Kidney (tissue), 13 donors: ENCODE measurements at regions not wholly inside any gene's neighbourhood (a gene's known extent, or its start where the extent isn't known, plus 50 kb on each side); places are given as distances from the start of the nearest gene placed in this dataset.
"Not testable (repeated sequence)": the region's sequence is repeated elsewhere in the genome, so short reads cannot be mapped to it uniquely, and the experiment has no call there.

Experiments
- DNase-seq, 5 donors: peaks; one replicate each; pipeline ENCODE4 v3.0.0-alpha.2; 2013 to 2020
- FAIRE-seq: peaks from 2 replicates; lab custom pipeline; 2012; peaks lifted over from hg19 to GRCh38; lab: Jason Lieb, UNC
- H3K27ac ChIP-seq, 2 donors: one replicate each; pipeline ENCODE4 v1.7.0; 2013; ENCODE audit warnings: low read depth in 2 of 2, low read length in 2 of 2, inconsistent platforms in 1 of 2
- H3K27me3 ChIP-seq: one replicate; pipeline ENCODE4 v1.7.1; 2013; ENCODE audit warnings: low read length, inconsistent platforms; ENCODE audit not compliant: control insufficient read depth, insufficient read depth
- H3K36me3 ChIP-seq, 3 donors: one replicate each; pipeline versions ENCODE4 v1.7.0 to v1.7.1; 2013; ENCODE audit warnings: low read length in 3 of 3, control low read depth in 1 of 3, inconsistent platforms in 1 of 3; ENCODE audit not compliant: insufficient read depth in 3 of 3, control insufficient read depth in 2 of 3
- H3K4me1 ChIP-seq, 3 donors: one replicate each; pipeline versions ENCODE4 v1.7.0 to v1.7.1; 2013; ENCODE audit warnings: low read length in 3 of 3, inconsistent platforms in 1 of 3, low read depth in 1 of 3; ENCODE audit not compliant: control insufficient read depth in 2 of 3, insufficient read depth in 2 of 3
- H3K4me3 ChIP-seq, 3 donors: one replicate each; pipeline versions ENCODE4 v1.7.0 to v1.8.1; 2013; ENCODE audit warnings: low read length in 3 of 3, control low read depth in 1 of 3, inconsistent platforms in 1 of 3
- H3K9ac ChIP-seq, 3 donors: one replicate each; pipeline versions ENCODE4 v1.7.0 to v1.7.1; 2013; ENCODE audit warnings: low read length in 3 of 3, control low read depth in 1 of 3, inconsistent platforms in 1 of 3
- H3K9me3 ChIP-seq, 3 donors: one replicate each; pipeline versions ENCODE4 v1.7.0 to v1.7.1; 2013; ENCODE audit warnings: low read length in 3 of 3, control low read depth in 1 of 3, inconsistent platforms in 1 of 3; ENCODE audit not compliant: control insufficient read depth in 2 of 3, insufficient read depth in 1 of 3
- intact Hi-C: fragments of 100-400 bp; cut with DNase I; formaldehyde crosslinking; loops from one replicate; pipeline ENCODE4 v1.11.1; 2022
- TF ChIP-seq, protein P1 (sequence below): IDR thresholded peaks from 3 replicates; pipeline ENCODE4 v1.5.1; 2012; ENCODE audit warnings: mild to moderate bottlenecking, moderate library complexity, borderline replicate concordance; ENCODE audit not compliant: insufficient read depth; ENCODE audit errors: extremely low read depth
- donor health status: control.
- donor health status: control.
- donor health status: control.
- donor health status: control.
- donor health status: control.
- donor health status: DM: yes; HTN: yes; CAD: no.
- donor health status: Normal renal cell carcinoma (clear cell type).

- intact Hi-C loops = no loop called here
- no peak for FAIRE-seq
- TF ChIP-seq, protein P1, sequence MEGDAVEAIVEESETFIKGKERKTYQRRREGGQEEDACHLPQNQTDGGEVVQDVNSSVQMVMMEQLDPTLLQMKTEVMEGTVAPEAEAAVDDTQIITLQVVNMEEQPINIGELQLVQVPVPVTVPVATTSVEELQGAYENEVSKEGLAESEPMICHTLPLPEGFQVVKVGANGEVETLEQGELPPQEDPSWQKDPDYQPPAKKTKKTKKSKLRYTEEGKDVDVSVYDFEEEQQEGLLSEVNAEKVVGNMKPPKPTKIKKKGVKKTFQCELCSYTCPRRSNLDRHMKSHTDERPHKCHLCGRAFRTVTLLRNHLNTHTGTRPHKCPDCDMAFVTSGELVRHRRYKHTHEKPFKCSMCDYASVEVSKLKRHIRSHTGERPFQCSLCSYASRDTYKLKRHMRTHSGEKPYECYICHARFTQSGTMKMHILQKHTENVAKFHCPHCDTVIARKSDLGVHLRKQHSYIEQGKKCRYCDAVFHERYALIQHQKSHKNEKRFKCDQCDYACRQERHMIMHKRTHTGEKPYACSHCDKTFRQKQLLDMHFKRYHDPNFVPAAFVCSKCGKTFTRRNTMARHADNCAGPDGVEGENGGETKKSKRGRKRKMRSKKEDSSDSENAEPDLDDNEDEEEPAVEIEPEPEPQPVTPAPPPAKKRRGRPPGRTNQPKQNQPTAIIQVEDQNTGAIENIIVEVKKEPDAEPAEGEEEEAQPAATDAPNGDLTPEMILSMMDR = peak; percentile 54
- Histone ChIP-seq H3K4me1 (no peaks in the 10 kb centered on the region), H3K27ac (no peak overlapping the region), H3K9ac (no peak overlapping the region), H3K36me3 (no peaks in the 10 kb centered on the region), H3K4me3 (no peak overlapping the region), H3K27me3 (no peaks in the 10 kb centered on the region), H3K9me3 (peaks cover 0 to 7% (median 0%) of the 10 kb centered on the region in 3 donors)
- peak in 2 of 5 donors; percentile 19 to 51 for DNase-seq
These were observed 387.9 kb downstream of the DAD1 start for GRCh38 chr14:22200977-22201605.

- H3K27ac ChIP-seq, H3K36me3 ChIP-seq, FAIRE-seq, H3K4me3 ChIP-seq, H3K9me3 ChIP-seq, DNase-seq, H3K9ac ChIP-seq, H3K4me1 ChIP-seq, intact Hi-C loops, H3K27me3 ChIP-seq: not testable (repeated sequence)
These were observed 388.9 kb downstream of the DAD1 start for GRCh38 chr14:22200131-22200530.

- Histone ChIP-seq H3K27me3 (no peaks in the 10 kb centered on the region), H3K4me3 (no peak overlapping the region), H3K9me3 (peaks cover 0 to 7% (median 0%) of the 10 kb centered on the region in 3 donors), H3K4me1 (no peaks in the 10 kb centered on the region), H3K27ac (no peak overlapping the region), H3K36me3 (no peaks in the 10 kb centered on the region), H3K9ac (no peak overlapping the region)
- FAIRE-seq = no peak
- TF ChIP-seq, protein P1 = no peak
- intact Hi-C loops = no loop called here
- DNase-seq = no peak
These were observed 394.4 kb downstream of the DAD1 start for GRCh38 chr14:22194664-22195063.

- H3K36me3 ChIP-seq = no peaks in the 10 kb centered on the region
- no peaks in the 10 kb centered on the region for H3K9me3 ChIP-seq
- H3K9ac ChIP-seq = no peak overlapping the region
- no peak for DNase-seq
- no peaks in the 10 kb centered on the region for H3K4me1 ChIP-seq
- H3K4me3 ChIP-seq = no peak overlapping the region
- FAIRE-seq = no peak
- TF ChIP-seq, protein P1 = no peak
- no peaks in the 10 kb centered on the region for H3K27me3 ChIP-seq
- intact Hi-C loops = no loop called here
- peak overlapping the region in 1 of 2 donors; percentile 25 for H3K27ac ChIP-seq
These were observed 398.4 kb downstream of the DAD1 start for GRCh38 chr14:22190411-22191191.
